GM10266 (cell line): ENCODE measurements at regions not wholly inside any gene's neighbourhood (a gene's known extent, or its start where the extent isn't known, plus 50 kb on each side); places are given as distances from the start of the nearest gene placed in this dataset.
"Not testable (repeated sequence)": the region's sequence is repeated elsewhere in the genome, so short reads cannot be mapped to it uniquely, and the experiment has no call there.

ENCODE experiments used
- DNase-seq: peaks from one replicate; pipeline ENCODE4 v3.0.0; 2012; ENCODE audit errors: extremely low spot score
- TF ChIP-seq, protein P1 (sequence below): IDR thresholded peaks from 2 replicates; pipeline ENCODE4 v1.5.1; 2012; ENCODE audit warnings: mild to moderate bottlenecking, low read depth; ENCODE audit not compliant: control insufficient read depth, insufficient read depth; ENCODE audit errors: missing control alignments

DNA sequence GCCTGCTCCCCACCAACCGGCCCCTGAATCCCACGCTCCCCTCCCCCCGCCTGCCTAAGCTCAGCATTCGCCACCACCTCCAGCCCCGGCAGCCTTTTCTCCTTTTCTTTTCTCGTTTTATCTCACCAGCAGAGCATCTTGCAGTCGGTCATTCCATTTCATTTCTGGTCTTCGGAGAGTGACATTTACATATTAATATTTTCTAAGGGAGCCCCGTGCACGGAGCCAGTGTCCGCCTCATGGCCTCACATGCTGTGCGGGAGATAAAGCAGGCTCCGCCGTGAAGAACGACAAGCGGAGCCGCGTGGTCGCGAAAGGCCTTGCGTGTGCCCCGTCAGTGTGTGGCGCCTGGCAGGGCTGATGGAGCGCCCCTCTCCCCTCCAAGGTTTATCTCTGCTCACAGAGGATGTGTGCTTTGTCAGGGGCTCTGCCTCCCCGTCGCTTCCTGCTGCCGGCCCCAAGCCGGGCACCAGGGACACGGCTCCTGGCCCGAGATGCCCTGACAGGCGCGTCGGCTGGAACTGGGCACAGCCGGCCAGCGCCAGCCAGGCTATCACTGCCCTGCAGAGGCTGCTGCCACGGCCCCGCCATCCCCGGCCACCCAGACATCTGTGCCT is 95.5 kb upstream of the GSE1 start:
- no peak for DNase-seq
- TF ChIP-seq, protein P1, sequence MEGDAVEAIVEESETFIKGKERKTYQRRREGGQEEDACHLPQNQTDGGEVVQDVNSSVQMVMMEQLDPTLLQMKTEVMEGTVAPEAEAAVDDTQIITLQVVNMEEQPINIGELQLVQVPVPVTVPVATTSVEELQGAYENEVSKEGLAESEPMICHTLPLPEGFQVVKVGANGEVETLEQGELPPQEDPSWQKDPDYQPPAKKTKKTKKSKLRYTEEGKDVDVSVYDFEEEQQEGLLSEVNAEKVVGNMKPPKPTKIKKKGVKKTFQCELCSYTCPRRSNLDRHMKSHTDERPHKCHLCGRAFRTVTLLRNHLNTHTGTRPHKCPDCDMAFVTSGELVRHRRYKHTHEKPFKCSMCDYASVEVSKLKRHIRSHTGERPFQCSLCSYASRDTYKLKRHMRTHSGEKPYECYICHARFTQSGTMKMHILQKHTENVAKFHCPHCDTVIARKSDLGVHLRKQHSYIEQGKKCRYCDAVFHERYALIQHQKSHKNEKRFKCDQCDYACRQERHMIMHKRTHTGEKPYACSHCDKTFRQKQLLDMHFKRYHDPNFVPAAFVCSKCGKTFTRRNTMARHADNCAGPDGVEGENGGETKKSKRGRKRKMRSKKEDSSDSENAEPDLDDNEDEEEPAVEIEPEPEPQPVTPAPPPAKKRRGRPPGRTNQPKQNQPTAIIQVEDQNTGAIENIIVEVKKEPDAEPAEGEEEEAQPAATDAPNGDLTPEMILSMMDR = no peak

DNA sequence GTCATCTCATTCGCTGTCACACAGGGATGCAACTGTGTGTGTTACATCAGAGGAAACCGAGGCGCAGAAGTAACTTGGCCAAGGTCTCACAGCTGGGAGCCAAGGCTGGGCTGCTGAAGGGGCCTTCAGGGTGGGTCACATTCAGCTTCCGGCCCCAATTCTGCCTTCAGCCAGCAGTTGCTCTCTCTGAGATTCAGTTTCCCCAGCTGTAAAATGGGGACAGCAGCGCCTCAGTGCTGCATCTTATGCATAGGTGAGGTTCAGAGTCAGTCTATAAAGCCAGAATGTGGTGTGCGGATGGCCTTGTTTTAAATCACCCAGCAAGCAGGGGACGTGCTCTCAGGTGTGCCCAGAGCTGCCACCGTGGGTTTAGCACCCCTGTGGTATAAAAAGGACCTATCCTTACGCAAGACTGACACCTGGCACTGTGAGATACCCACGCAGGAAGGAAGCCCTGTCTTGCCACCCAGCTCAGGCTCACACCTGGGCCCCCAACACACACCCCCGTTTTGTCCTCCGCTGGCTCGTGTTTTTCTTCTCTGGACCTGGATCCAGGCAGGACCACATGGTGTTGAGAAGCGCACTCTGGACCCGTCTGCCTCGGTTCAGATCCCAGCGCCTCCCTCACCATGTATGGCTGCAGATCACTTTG is 94.6 kb upstream of the GSE1 start:
- TF ChIP-seq, protein P1 = no peak
- no peak for DNase-seq

- not testable (repeated sequence) for DNase-seq
These were observed 94.1 kb upstream of the GSE1 start for GRCh38 chr16:85519050-85519440.

DNA sequence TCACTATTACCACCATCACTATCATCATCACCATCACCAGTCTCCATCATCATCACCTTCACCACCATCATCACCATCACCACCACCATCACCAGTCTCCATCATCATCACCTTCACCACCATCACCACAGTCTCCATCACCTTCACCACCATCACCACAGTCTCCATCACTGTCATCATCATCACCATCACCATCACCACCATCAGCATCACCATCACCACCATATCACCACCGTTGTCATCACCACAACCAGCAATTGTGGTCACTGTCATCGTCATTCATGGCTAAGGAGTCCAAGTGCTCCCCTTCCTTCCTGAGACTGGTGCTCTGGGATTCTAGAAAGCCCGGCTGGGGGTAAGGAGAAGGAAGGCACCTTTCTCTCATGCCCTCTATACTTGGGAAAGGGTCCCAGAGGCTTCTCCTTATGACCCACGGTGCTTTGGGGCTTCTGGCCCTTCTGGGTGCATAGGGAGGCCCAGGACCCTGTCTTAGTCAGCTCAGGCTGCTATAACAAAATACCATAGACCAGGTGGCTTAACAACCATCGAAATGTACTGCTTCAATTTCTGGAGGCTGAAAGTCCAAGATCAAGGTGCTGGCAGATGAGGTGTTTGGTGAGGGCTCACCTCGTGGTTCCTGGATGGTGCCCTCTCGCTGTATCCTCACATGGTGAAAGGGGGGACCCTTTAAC is 93.4 kb upstream of the GSE1 start:
- TF ChIP-seq, protein P1 = no peak
- no peak for DNase-seq

DNA sequence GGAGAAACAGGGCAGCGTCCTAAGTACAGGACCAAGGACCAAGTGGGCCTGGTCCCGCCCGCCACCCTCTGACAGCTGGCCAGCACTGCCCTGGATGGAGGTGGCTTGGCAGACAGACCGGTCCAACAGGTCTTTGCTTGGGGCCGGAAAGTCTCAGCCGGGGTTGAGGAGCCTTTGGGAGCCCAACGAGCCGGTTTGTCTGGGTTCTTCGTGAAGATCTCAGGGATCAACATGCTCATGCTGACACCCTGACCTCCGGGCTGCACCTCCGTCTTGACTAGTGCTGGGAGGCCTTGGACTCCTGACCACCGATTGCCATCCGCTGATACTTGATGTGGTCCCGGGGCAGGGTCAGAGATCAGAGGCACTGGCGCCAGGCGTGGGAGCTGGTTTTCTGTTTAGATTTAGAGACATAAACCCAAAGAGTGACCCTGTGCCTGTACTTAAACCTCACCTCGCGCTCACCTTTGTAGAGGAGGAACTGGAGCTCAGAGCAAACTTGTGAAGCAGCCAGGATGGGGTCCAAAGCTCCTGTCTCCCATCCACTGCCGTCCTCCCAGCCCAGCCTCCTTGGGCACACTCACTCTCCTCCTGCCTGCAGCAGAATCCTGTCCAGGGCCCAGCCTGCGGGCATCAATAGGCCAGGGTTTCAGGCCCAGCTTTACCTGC is 92.1 kb upstream of the GSE1 start:
- TF ChIP-seq, protein P1 = no peak
- DNase-seq = no peak

- TF ChIP-seq, protein P1 = no peak
- no peak for DNase-seq
These were observed 91.4 kb upstream of the GSE1 start for GRCh38 chr16:85521552-85522307.

DNA sequence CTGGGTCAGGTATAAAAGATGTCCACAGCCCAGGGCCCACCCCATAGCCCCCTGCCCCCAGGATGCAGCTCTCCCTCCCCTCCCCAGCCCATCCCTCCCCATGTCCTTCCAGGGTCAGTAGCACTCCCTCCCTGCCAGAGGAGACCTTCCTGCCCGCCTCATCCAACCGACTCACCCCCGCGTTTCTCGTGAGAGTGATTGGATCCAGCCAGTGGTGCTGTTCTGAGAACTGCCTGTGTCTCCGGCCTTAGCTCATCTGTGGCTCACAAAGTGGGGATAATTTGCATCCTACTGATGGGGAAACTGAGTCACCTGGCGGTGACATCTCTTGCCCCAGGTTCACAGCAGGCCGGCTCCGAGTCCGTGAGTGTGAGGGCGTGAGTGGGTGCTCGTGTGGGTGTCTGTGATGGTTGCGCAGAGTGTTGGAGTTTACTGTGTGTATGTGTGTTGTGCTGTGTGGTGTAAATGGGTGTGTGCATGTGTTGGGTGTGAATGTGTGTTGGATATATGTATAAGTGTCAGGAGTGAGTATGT is 90.7 kb upstream of the GSE1 start:
- DNase-seq = no peak
- TF ChIP-seq, protein P1 = no peak
